ENCODE measurements at regions not wholly inside any gene's neighbourhood (a gene's known extent, or its start where the extent isn't known, plus 50 kb on each side); places are given as distances from the start of the nearest gene placed in this dataset.

GRCh38 chr12:111284709-111285108 is 84.2 kb downstream of the PHETA1 start:
- Histone ChIP-seq H3K27ac (no peak overlapping the region), H3K36me3 (replicated peaks; ENCODE audit: insufficient read depth, low read depth) (no peaks in the 10 kb centered on the region), H3K27me3 (no peaks in the 10 kb centered on the region), H3K4me3 (no peak overlapping the region), H3K79me2 (no peaks in the 10 kb centered on the region), H3K4me1 (ENCODE audit: insufficient read depth) (no peaks in the 10 kb centered on the region), H3K9me3 (ENCODE audit: low read depth) (no peaks in the 10 kb centered on the region), H3K4me2 (no peak overlapping the region), H3K9me2 (replicated peaks; ENCODE audit: insufficient read depth) (no peaks in the 10 kb centered on the region), H4K20me1 (ENCODE audit: insufficient read depth, poor library complexity, severe bottlenecking) (no peaks in the 10 kb centered on the region), H2AFZ (no peak overlapping the region)
- WGBS (ENCODE audit: low lambda C conversion rate, missing lambda C conversion rate), result 68% methylated on average over 11 of the region's 11 CpGs
- DNase-seq (ENCODE audit: low spot score), result no peak
- TF ChIP-seq EZH2 (IDR thresholded peaks at IDR 0.05; ENCODE audit: borderline replicate concordance) (no peak), EZH2phosphoT487 (IDR thresholded peaks at IDR 0.05; ENCODE audit: low read depth, severe bottlenecking, unreplicated experiment) (no peak), CTCF (IDR thresholded peaks at IDR 0.05; ENCODE audit: poor library complexity) (no peak)

- H3K79me2 ChIP-seq, result no peaks in the 10 kb centered on the region
- no peak overlapping the region for H3K4me2 ChIP-seq
- H3K27ac ChIP-seq, result no peak overlapping the region
- H3K36me3 ChIP-seq (replicated peaks; ENCODE audit: insufficient read depth, low read depth), result no peaks in the 10 kb centered on the region
- no peaks in the 10 kb centered on the region for H3K4me1 ChIP-seq (ENCODE audit: insufficient read depth)
- no peak for DNase-seq (ENCODE audit: low spot score)
- WGBS (ENCODE audit: low lambda C conversion rate, missing lambda C conversion rate), result 86% methylated on average over 5 of the region's 5 CpGs
- H3K4me3 ChIP-seq, result no peak overlapping the region
- no peaks in the 10 kb centered on the region for H3K9me2 ChIP-seq (replicated peaks; ENCODE audit: insufficient read depth)
- no peak overlapping the region for H2AFZ ChIP-seq
- no peaks in the 10 kb centered on the region for H3K9me3 ChIP-seq (ENCODE audit: low read depth)
- TF ChIP-seq CTCF (IDR thresholded peaks at IDR 0.05; ENCODE audit: poor library complexity) (no peak), EZH2phosphoT487 (IDR thresholded peaks at IDR 0.05; ENCODE audit: low read depth, severe bottlenecking, unreplicated experiment) (no peak)
- H3K27me3 ChIP-seq, result no peaks in the 10 kb centered on the region
- no peaks in the 10 kb centered on the region for H4K20me1 ChIP-seq (ENCODE audit: insufficient read depth, poor library complexity, severe bottlenecking)
Observed at GRCh38 chr12:111283966-111284365, 84.9 kb downstream of the PHETA1 start.

GRCh38 chr12:111283521-111283920 is 85.4 kb downstream of the PHETA1 start:
- no peak overlapping the region for H2AFZ ChIP-seq
- 87% methylated on average over 6 of the region's 6 CpGs for WGBS (ENCODE audit: low lambda C conversion rate, missing lambda C conversion rate)
- no peak for TF ChIP-seq EZH2phosphoT487 (IDR thresholded peaks at IDR 0.05; ENCODE audit: low read depth, severe bottlenecking, unreplicated experiment)
- TF ChIP-seq EZH2 (IDR thresholded peaks at IDR 0.05; ENCODE audit: borderline replicate concordance), result no peak
- no peak for TF ChIP-seq CTCF (IDR thresholded peaks at IDR 0.05; ENCODE audit: poor library complexity)
- H3K4me3 ChIP-seq, result no peak overlapping the region
- H3K36me3 ChIP-seq (replicated peaks; ENCODE audit: insufficient read depth, low read depth), result no peaks in the 10 kb centered on the region
- H3K79me2 ChIP-seq, result no peaks in the 10 kb centered on the region
- H3K9me2 ChIP-seq (replicated peaks; ENCODE audit: insufficient read depth), result no peaks in the 10 kb centered on the region
- no peaks in the 10 kb centered on the region for H3K9me3 ChIP-seq (ENCODE audit: low read depth)
- no peaks in the 10 kb centered on the region for H3K27me3 ChIP-seq
- no peaks in the 10 kb centered on the region for H3K4me1 ChIP-seq (ENCODE audit: insufficient read depth)
- no peaks in the 10 kb centered on the region for H4K20me1 ChIP-seq (ENCODE audit: insufficient read depth, poor library complexity, severe bottlenecking)
- DNase-seq (ENCODE audit: low spot score), result no peak
- H3K27ac ChIP-seq, result no peak overlapping the region
- H3K4me2 ChIP-seq, result no peak overlapping the region

DNA sequence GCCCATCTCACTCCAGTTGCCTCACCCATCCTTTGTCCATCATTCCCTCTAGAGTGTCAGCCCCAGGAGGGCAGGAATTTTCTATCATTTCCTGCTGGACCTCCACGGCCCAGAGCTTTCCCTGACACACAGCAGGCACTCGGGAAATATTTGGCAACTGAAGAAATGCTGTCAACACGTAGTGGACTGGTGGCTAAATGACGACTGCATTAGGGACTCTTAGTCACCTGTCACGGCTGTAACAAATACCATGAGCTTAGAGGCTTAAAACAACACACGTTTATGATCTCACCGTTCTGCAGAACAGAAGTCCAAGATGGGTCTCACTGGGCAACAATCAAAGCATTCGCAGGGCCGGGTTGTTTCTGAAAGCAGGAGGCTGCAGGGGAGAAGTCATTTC is 91.3 kb downstream of the PHETA1 start:
- TF ChIP-seq EZH2phosphoT487 (IDR thresholded peaks at IDR 0.05; ENCODE audit: low read depth, severe bottlenecking, unreplicated experiment), result no peak
- TF ChIP-seq CTCF (IDR thresholded peaks at IDR 0.05; ENCODE audit: poor library complexity), result no peak
- TF ChIP-seq EZH2 (IDR thresholded peaks at IDR 0.05; ENCODE audit: borderline replicate concordance), result no peak
- Histone ChIP-seq H3K4me1 (ENCODE audit: insufficient read depth) (no peaks in the 10 kb centered on the region), H3K9me2 (replicated peaks; ENCODE audit: insufficient read depth) (no peaks in the 10 kb centered on the region), H3K27ac (no peak overlapping the region), H3K9me3 (ENCODE audit: low read depth) (no peaks in the 10 kb centered on the region), H3K79me2 (no peaks in the 10 kb centered on the region), H3K4me3 (no peak overlapping the region), H3K4me2 (no peak overlapping the region), H4K20me1 (ENCODE audit: insufficient read depth, poor library complexity, severe bottlenecking) (no peaks in the 10 kb centered on the region), H2AFZ (no peak overlapping the region), H3K36me3 (replicated peaks; ENCODE audit: insufficient read depth, low read depth) (no peaks in the 10 kb centered on the region), H3K27me3 (no peaks in the 10 kb centered on the region)
- no peak for DNase-seq (ENCODE audit: low spot score)
- WGBS (ENCODE audit: low lambda C conversion rate, missing lambda C conversion rate), result 58% methylated on average over 9 of the region's 9 CpGs

Measured in hepatocyte (in vitro differentiated cells).